PC-3 (cell line): ENCODE measurements at regions not wholly inside any gene's neighbourhood (a gene's known extent, or its start where the extent isn't known, plus 50 kb on each side); places are given as distances from the start of the nearest gene placed in this dataset.

ENCODE experiments used
- ATAC-seq: fragments of 200-7000 bp; cut with Tn5 transposase; 2 replicates; pipeline ENCODE4 v1.9.1; 2020; ENCODE audit warnings: mild to moderate bottlenecking, moderate library complexity
- BruUV-seq: library from RNA; stranded (reverse); fragments of 400-500 nt; replicated peaks from 2 replicates; lab custom pipeline; 2021; lab: Mats Ljungman, UMichigan
- CTCF ChIA-PET: fragments of 300-600 bp; sonication (Branson Sonifier 250); formaldehyde crosslinking; loops from one replicate; lab custom pipeline; 2022; ENCODE audit warnings: antibody characterized with exemption; lab: Charles Lee
- POLR2A ChIA-PET: fragments of 300-600 bp; sonication (Branson Sonifier 250); formaldehyde crosslinking; loops from one replicate; lab custom pipeline; 2022; ENCODE audit warnings: antibody characterized with exemption; ENCODE audit not compliant: unreplicated experiment; lab: Charles Lee
- DNase-seq: peaks from one replicate; pipeline ENCODE4 v3.0.0-alpha.2; 2015
- H2AFZ ChIP-seq: fragments of 300-600 bp; sonication (generic); 2 replicates; pipeline ENCODE4 v1.6.0; 2016; ENCODE audit warnings: antibody characterized with exemption, low read length
- H3F3A ChIP-seq: fragments of 300-600 bp; sonication (generic); one replicate; pipeline ENCODE4 v1.6.0; 2017; ENCODE audit warnings: antibody characterized with exemption, low read length, control low read depth, mild to moderate bottlenecking; ENCODE audit not compliant: unreplicated experiment
- H3K27ac ChIP-seq: fragments of 300-600 bp; sonication (generic); 2 replicates; pipeline ENCODE4 v1.5.1; 2016; ENCODE audit warnings: mild to moderate bottlenecking, low read length
- H3K27me3 ChIP-seq: fragments of 300-600 bp; sonication (generic); 2 replicates; pipeline ENCODE4 v1.6.1; 2016; ENCODE audit warnings: low read length, mixed read lengths
- H3K36me3 ChIP-seq: fragments of 300-600 bp; sonication (generic); 2 replicates; pipeline ENCODE4 v1.6.1; 2016; ENCODE audit warnings: low read depth, mixed run types, low read length, mixed read lengths
- H3K4me1 ChIP-seq: fragments of 300-600 bp; sonication (generic); 2 replicates; pipeline ENCODE4 v1.5.1; 2016; ENCODE audit warnings: low read length; ENCODE audit not compliant: insufficient read depth
- H3K4me2 ChIP-seq: fragments of 300-600 bp; sonication (generic); 2 replicates; pipeline ENCODE4 v1.6.0; 2016; ENCODE audit warnings: low read length
- H3K4me3 ChIP-seq: fragments of 300-600 bp; sonication (generic); 2 replicates; pipeline ENCODE4 v1.5.1; 2016; ENCODE audit warnings: mild to moderate bottlenecking, low read length, mixed read lengths
- H3K79me2 ChIP-seq: fragments of 300-600 bp; sonication (generic); 2 replicates; pipeline ENCODE4 v1.6.1; 2017; ENCODE audit warnings: low read length, mixed read lengths
- H3K9ac ChIP-seq: fragments of 300-600 bp; sonication (generic); 2 replicates; pipeline ENCODE4 v1.6.0; 2016; ENCODE audit warnings: mild to moderate bottlenecking, low read length
- H3K9me2 ChIP-seq: fragments of 300-600 bp; sonication (generic); replicated peaks from 2 replicates; pipeline ENCODE4 v1.6.1; 2016; ENCODE audit warnings: mixed run types, low read length, mixed read lengths
- H3K9me3 ChIP-seq: fragments of 300-600 bp; sonication (generic); 2 replicates; pipeline ENCODE4 v1.6.1; 2016; ENCODE audit warnings: low read length, mixed read lengths
- H4K20me1 ChIP-seq: fragments of 300-600 bp; sonication (generic); 2 replicates; pipeline ENCODE4 v1.6.1; 2016; ENCODE audit warnings: low read length, mixed read lengths
- EZH2 ChIP-seq: fragments of 300-600 bp; sonication (generic); IDR thresholded peaks from one replicate; pipeline ENCODE4 v1.6.1; 2017; ENCODE audit warnings: antibody characterized with exemption, mild to moderate bottlenecking, low read length; ENCODE audit not compliant: unreplicated experiment
- EZH2phosphoT487 ChIP-seq: fragments of 300-600 bp; sonication (generic); IDR thresholded peaks from 2 replicates; pipeline ENCODE4 v1.6.1; 2018; ENCODE audit warnings: mild to moderate bottlenecking, antibody characterized with exemption, low read length, borderline replicate concordance
- intact Hi-C: fragments of 100-400 bp; cut with micrococcal nuclease; formaldehyde crosslinking; loops from 2 replicates; pipeline ENCODE4 v1.9.0; 2023
- TF ChIP-seq, protein P1 (sequence below): fragments of 300-600 bp; sonication (generic); conservative IDR thresholded peaks from 2 replicates; pipeline ENCODE4 v1.5.1; 2017; ENCODE audit warnings: antibody characterized with exemption, low read depth, mild to moderate bottlenecking, low read length

DNA sequence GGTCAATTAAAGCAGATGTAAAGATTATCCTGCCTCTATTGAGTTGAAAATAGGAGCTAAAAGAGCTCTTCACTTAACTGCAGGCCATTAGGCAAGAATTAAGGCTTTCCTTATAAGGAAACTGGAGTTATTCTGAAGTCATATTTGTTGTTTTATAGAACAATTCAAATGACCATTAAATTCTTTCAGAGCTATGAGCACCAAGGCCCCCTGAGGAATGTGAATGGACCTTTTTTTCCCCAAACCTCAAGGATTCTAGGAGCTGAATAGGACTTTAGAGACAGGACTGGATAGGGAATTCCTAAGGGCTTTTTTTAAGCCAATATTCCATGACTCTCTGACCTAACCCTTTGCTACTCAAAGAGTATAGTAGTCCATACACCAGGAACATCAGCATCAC is 565.7 kb upstream of the BTBD3 start:
- ChIA-PET POLR2A (no interaction called here), CTCF (no interaction called here)
- BruUV-seq: no TSS peak
- Histone ChIP-seq H3F3A (no peaks in the 10 kb centered on the region), H3K4me1 (no peaks in the 10 kb centered on the region), H3K9me2 (no peaks in the 10 kb centered on the region; the same call in 1 of the 2 replicates), H2AFZ (no peak overlapping the region), H3K9me3 (no peaks in the 10 kb centered on the region), H3K27ac (no peak overlapping the region), H3K4me2 (no peak overlapping the region), H3K36me3 (no peaks in the 10 kb centered on the region), H3K79me2 (no peaks in the 10 kb centered on the region), H4K20me1 (no peaks in the 10 kb centered on the region), H3K4me3 (no peak overlapping the region), H3K9ac (no peak overlapping the region), H3K27me3 (no peaks in the 10 kb centered on the region)
- ATAC-seq (no peak), DNase-seq (no peak)
- TF ChIP-seq EZH2 (no peak), EZH2phosphoT487 (no peak)
- TF ChIP-seq, protein P1, sequence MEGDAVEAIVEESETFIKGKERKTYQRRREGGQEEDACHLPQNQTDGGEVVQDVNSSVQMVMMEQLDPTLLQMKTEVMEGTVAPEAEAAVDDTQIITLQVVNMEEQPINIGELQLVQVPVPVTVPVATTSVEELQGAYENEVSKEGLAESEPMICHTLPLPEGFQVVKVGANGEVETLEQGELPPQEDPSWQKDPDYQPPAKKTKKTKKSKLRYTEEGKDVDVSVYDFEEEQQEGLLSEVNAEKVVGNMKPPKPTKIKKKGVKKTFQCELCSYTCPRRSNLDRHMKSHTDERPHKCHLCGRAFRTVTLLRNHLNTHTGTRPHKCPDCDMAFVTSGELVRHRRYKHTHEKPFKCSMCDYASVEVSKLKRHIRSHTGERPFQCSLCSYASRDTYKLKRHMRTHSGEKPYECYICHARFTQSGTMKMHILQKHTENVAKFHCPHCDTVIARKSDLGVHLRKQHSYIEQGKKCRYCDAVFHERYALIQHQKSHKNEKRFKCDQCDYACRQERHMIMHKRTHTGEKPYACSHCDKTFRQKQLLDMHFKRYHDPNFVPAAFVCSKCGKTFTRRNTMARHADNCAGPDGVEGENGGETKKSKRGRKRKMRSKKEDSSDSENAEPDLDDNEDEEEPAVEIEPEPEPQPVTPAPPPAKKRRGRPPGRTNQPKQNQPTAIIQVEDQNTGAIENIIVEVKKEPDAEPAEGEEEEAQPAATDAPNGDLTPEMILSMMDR: no peak
- intact Hi-C loops: no loop called here

DNA sequence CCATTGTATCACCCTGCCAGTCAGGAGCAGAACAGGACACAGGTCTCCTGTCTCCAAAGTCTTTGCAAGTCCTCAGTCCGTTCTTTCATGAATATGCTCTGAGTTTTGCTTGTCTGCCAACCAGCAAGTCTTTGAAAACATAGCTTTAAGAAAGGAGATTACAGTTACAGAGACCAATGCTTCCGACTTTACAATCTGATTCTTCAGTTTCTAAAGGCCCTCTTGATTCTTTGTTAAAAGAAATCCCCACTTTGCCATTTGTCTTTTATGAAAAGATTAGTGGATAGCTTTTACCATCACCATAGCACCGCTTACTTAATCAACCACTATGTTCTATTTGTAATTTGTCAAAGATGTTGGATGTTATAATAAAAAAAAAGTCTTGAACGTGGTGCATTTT is 562.8 kb upstream of the BTBD3 start:
- BruUV-seq: no TSS peak

DNA sequence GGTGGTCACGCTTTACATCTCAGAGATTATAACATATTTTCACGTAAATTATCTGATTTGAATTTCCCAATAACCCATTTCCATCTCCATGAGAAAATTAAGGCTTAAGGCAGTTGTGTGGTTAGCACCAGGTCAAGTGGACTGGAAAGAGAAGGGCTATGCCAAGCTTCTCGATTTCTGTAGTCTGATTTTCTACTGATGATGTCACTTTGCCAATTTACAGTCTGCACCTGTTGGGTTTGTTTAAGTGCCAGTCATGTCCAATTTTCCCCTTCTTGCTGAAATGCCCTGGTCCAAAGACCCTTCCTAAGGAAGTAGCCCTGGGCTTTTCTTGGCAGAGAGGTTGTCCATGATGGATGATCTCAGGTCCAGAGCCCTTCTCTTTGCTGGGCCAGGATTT is 562.3 kb upstream of the BTBD3 start:
- Histone ChIP-seq H3F3A (no peaks in the 10 kb centered on the region), H3K27me3 (no peaks in the 10 kb centered on the region), H2AFZ (no peak overlapping the region), H3K9me3 (no peaks in the 10 kb centered on the region), H3K9me2 (no peaks in the 10 kb centered on the region; the same call in 1 of the 2 replicates), H3K9ac (no peak overlapping the region), H3K79me2 (no peaks in the 10 kb centered on the region), H4K20me1 (no peaks in the 10 kb centered on the region), H3K4me3 (no peak overlapping the region), H3K4me1 (no peaks in the 10 kb centered on the region), H3K27ac (no peak overlapping the region), H3K36me3 (no peaks in the 10 kb centered on the region), H3K4me2 (no peak overlapping the region)
- ChIA-PET CTCF (no interaction called here), POLR2A (no interaction called here)
- TF ChIP-seq EZH2phosphoT487: no peak
- TF ChIP-seq, protein P1: no peak
- no peak for TF ChIP-seq EZH2
- intact Hi-C loops: no loop called here
- no peak for ATAC-seq
- no TSS peak for BruUV-seq
- no peak for DNase-seq

More for the DNA sequence above, 562.8 kb upstream of the BTBD3 start:
- Histone ChIP-seq H3K9me2 (no peaks in the 10 kb centered on the region; the same call in 1 of the 2 replicates), H3K9me3 (no peaks in the 10 kb centered on the region), H3K27ac (no peak overlapping the region), H3F3A (no peaks in the 10 kb centered on the region), H3K4me3 (no peak overlapping the region), H3K9ac (no peak overlapping the region), H3K4me2 (no peak overlapping the region), H2AFZ (no peak overlapping the region), H3K79me2 (no peaks in the 10 kb centered on the region), H3K27me3 (no peaks in the 10 kb centered on the region), H4K20me1 (no peaks in the 10 kb centered on the region), H3K36me3 (no peaks in the 10 kb centered on the region), H3K4me1 (no peaks in the 10 kb centered on the region)
- TF ChIP-seq, protein P1: no peak
- no peak for TF ChIP-seq EZH2
- TF ChIP-seq EZH2phosphoT487: no peak
- intact Hi-C loops: no loop called here
- ChIA-PET CTCF (no interaction called here), POLR2A (no interaction called here)
- ATAC-seq (no peak), DNase-seq (no peak)
